ENCODE measurements at regions not wholly inside any gene's neighbourhood (a gene's known extent, or its start where the extent isn't known, plus 50 kb on each side); places are given as distances from the start of the nearest gene placed in this dataset.

- TF ChIP-seq ZNF26 (tag by site-specific recombination; IDR thresholded peaks at IDR 0.05) (no peak), ZBTB7A (tag by site-specific recombination; IDR thresholded peaks at IDR 0.05; ENCODE audit: low read depth) (no peak), ZNF777 (tag by site-specific recombination; IDR thresholded peaks at IDR 0.05; ENCODE audit: borderline replicate concordance) (no peak), ZNF433 (tag by site-specific recombination; IDR thresholded peaks at IDR 0.05; ENCODE audit: low read depth) (no peak), KLF9 (tag by site-specific recombination; IDR thresholded peaks at IDR 0.05; ENCODE audit: low read depth) (no peak), GFI1B (tag by site-specific recombination; IDR thresholded peaks at IDR 0.05) (no peak), ZNF704 (tag by site-specific recombination; IDR thresholded peaks at IDR 0.05) (no peak), ZNF623 (tag by site-specific recombination; IDR thresholded peaks at IDR 0.05) (no peak), ZNF138 (tag by site-specific recombination; IDR thresholded peaks at IDR 0.05; ENCODE audit: borderline replicate concordance) (no peak)
Measured at GRCh38 chr6:109897025-109897424, 81.1 kb upstream of the GPR6 start (continued).

- H3K9me3 ChIP-seq (ENCODE audit: control insufficient read depth, insufficient read depth, low read depth, low read length), result no peaks in the 10 kb centered on the region
- POLR2A ChIA-PET, result no interaction called here
- H3K4me1 ChIP-seq (ENCODE audit: control insufficient read depth, insufficient read depth, low read length), result no peaks in the 10 kb centered on the region
- H3K27ac ChIP-seq (ENCODE audit: extremely low read depth, low read depth, low read length), result no peak overlapping the region
- no peak overlapping the region for H3K4me3 ChIP-seq (ENCODE audit: low read depth, low read length)
- no peaks in the 10 kb centered on the region for H3K36me3 ChIP-seq (ENCODE audit: control insufficient read depth in 2 of 2, insufficient read depth in 1 of 2, low read length in 2 of 2)
- CTCF ChIA-PET, result interaction anchor here (0.7 kb wide), 1 partner anchor 140 kb away, joined by 3 read pairs; no protein-coding TSS in a partner anchor
- TF ChIP-seq GFI1B (tag by site-specific recombination; IDR thresholded peaks at IDR 0.05) (no peak), ZBTB20 (tag by site-specific recombination; IDR thresholded peaks at IDR 0.05) (no peak), ZNF549 (tag by site-specific recombination; IDR thresholded peaks at IDR 0.05) (no peak), ZNF311 (tag by site-specific recombination; IDR thresholded peaks at IDR 0.05; ENCODE audit: borderline replicate concordance) (no peak), BCL6B (tag by site-specific recombination; IDR thresholded peaks at IDR 0.05) (no peak), ZNF426 (tag by site-specific recombination; IDR thresholded peaks at IDR 0.05) (no peak), ZNF654 (tag by site-specific recombination; IDR thresholded peaks at IDR 0.05; ENCODE audit: low read depth) (no peak), ZNF488 (tag by site-specific recombination; IDR thresholded peaks at IDR 0.05) (no peak), PRDM6 (tag by site-specific recombination; IDR thresholded peaks at IDR 0.05) (no peak), MZF1 (tag by site-specific recombination; IDR thresholded peaks at IDR 0.05; ENCODE audit: borderline replicate concordance) (no peak), IKZF3 (tag by site-specific recombination; IDR thresholded peaks at IDR 0.05) (no peak), AEBP2 (tag by site-specific recombination; IDR thresholded peaks at IDR 0.05; ENCODE audit: borderline replicate concordance) (no peak), ZNF518A (tag by site-specific recombination; conservative IDR thresholded peaks at IDR 0.05; ENCODE audit: low read depth) (no peak), ZNF423 (tag by site-specific recombination; IDR thresholded peaks at IDR 0.05) (no peak)
Measured at GRCh38 chr6:109897561-109898080, 80.5 kb upstream of the GPR6 start.

Data from HEK293 (cell line).